ENCODE measurements at regions not wholly inside any gene's neighbourhood (a gene's known extent, or its start where the extent isn't known, plus 50 kb on each side); places are given as distances from the start of the nearest gene placed in this dataset.

- no CpG with 5 or more reads among the region's 6 CpGs for WGBS (ENCODE audit: insufficient coverage)
- Histone ChIP-seq H3K9me3 (no peaks in the 10 kb centered on the region), H3K27ac (ENCODE audit: low read length) (no peak overlapping the region), H3K36me3 (ENCODE audit: control insufficient read depth in 2 of 2, extremely low read depth in 1 of 2, insufficient read depth in 1 of 2, low read length in 1 of 2) (no peaks in the 10 kb centered on the region), H3K4me3 (ENCODE audit: control insufficient read depth in 1 of 2, extremely low read depth in 1 of 2, low read length in 1 of 2) (no peak overlapping the region), H3K4me1 (ENCODE audit: control insufficient read depth in 1 of 2, extremely low read depth in 1 of 2, insufficient read depth in 2 of 2, low read length in 2 of 2) (no peaks in the 10 kb centered on the region), H3K27me3 (replicated peaks in 1 of 2; ENCODE audit: control insufficient read depth in 2 of 2, extremely low read depth in 1 of 2, insufficient read depth in 2 of 2, low read length in 1 of 2) (no peaks in the 10 kb centered on the region)
- Mint-ChIP-seq H3K27ac (no peak overlapping the region), H3K4me3 (no peak overlapping the region), H3K27me3 (no peaks in the 10 kb centered on the region), H3K36me3 (no peaks in the 10 kb centered on the region), H3K4me1 (no peaks in the 10 kb centered on the region), H3K9me3 (peaks cover 0 to 11% (median 3%) of the 10 kb centered on the region in 3 donors)
- ATAC-seq (replicated peaks in 1 of 4) (no peak), DNase-seq (no peak)
- ChIA-PET POLR2A (no interaction called here), CTCF (no interaction called here)
Measured at GRCh38 chr4:23125118-23125517, 432.4 kb downstream of the GBA3 start.

GRCh38 chr4:23122666-23123400 lies 430.1 kb downstream of the GBA3 start:
- no peaks in the 10 kb centered on the region for H3K9me3 ChIP-seq
- H3K4me1 ChIP-seq (ENCODE audit: control insufficient read depth in 1 of 2, extremely low read depth in 1 of 2, insufficient read depth in 2 of 2, low read length in 2 of 2): no peaks in the 10 kb centered on the region
- DNase-seq (no peak), ATAC-seq (replicated peaks in 1 of 4) (no peak)
- CTCF ChIA-PET: interaction anchor here in 1 of 2 donors (0.6 kb wide), 1 partner anchor 18 kb away, joined by 3 read pairs; no protein-coding TSS in a partner anchor
- Mint-ChIP-seq H3K9me3 (peaks cover 0 to 11% (median 5%) of the 10 kb centered on the region in 3 donors), H3K4me3 (no peak overlapping the region), H3K36me3 (no peaks in the 10 kb centered on the region), H3K27ac (no peak overlapping the region), H3K4me1 (no peaks in the 10 kb centered on the region), H3K27me3 (no peaks in the 10 kb centered on the region)
- no peak overlapping the region for H3K27ac ChIP-seq (ENCODE audit: low read length)
- POLR2A ChIA-PET: no interaction called here
- H3K36me3 ChIP-seq (ENCODE audit: control insufficient read depth in 2 of 2, extremely low read depth in 1 of 2, insufficient read depth in 1 of 2, low read length in 1 of 2): no peaks in the 10 kb centered on the region
- H3K27me3 ChIP-seq (replicated peaks in 1 of 2; ENCODE audit: control insufficient read depth in 2 of 2, extremely low read depth in 1 of 2, insufficient read depth in 2 of 2, low read length in 1 of 2): no peaks in the 10 kb centered on the region
- 100% methylated on average over 1 of the region's 2 CpGs for WGBS (ENCODE audit: insufficient coverage)
- H3K4me3 ChIP-seq (ENCODE audit: control insufficient read depth in 1 of 2, extremely low read depth in 1 of 2, low read length in 1 of 2): no peak overlapping the region

- ChIA-PET POLR2A (no interaction called here), CTCF (no interaction called here)
- DNase-seq (no peak), ATAC-seq (replicated peaks in 1 of 4) (no peak)
- H3K27me3 Mint-ChIP-seq: no peaks in the 10 kb centered on the region
- H3K27ac Mint-ChIP-seq: no peak overlapping the region
- no peak overlapping the region for H3K27ac ChIP-seq (ENCODE audit: low read length)
- no peaks in the 10 kb centered on the region for H3K27me3 ChIP-seq (replicated peaks in 1 of 2; ENCODE audit: control insufficient read depth in 2 of 2, extremely low read depth in 1 of 2, insufficient read depth in 2 of 2, low read length in 1 of 2)
- 77% methylated on average over 1 of the region's 3 CpGs for WGBS (ENCODE audit: insufficient coverage)
- no peaks in the 10 kb centered on the region for H3K4me1 ChIP-seq (ENCODE audit: control insufficient read depth in 1 of 2, extremely low read depth in 1 of 2, insufficient read depth in 2 of 2, low read length in 2 of 2)
- no peak overlapping the region for H3K4me3 ChIP-seq (ENCODE audit: control insufficient read depth in 1 of 2, extremely low read depth in 1 of 2, low read length in 1 of 2)
- no peaks in the 10 kb centered on the region for H3K36me3 Mint-ChIP-seq
- no peaks in the 10 kb centered on the region for H3K36me3 ChIP-seq (ENCODE audit: control insufficient read depth in 2 of 2, extremely low read depth in 1 of 2, insufficient read depth in 1 of 2, low read length in 1 of 2)
- peaks cover 4 to 6% (median 5%) of the 10 kb centered on the region in 3 donors for H3K9me3 Mint-ChIP-seq
- H3K4me1 Mint-ChIP-seq: no peaks in the 10 kb centered on the region
- H3K4me3 Mint-ChIP-seq: no peak overlapping the region
- no peaks in the 10 kb centered on the region for H3K9me3 ChIP-seq
Measured at GRCh38 chr4:23120374-23120773, 427.6 kb downstream of the GBA3 start.

- no peak for ATAC-seq (replicated peaks in 1 of 4)
- Histone ChIP-seq H3K36me3 (ENCODE audit: control insufficient read depth in 2 of 2, extremely low read depth in 1 of 2, insufficient read depth in 1 of 2, low read length in 1 of 2) (no peaks in the 10 kb centered on the region), H3K4me1 (ENCODE audit: control insufficient read depth in 1 of 2, extremely low read depth in 1 of 2, insufficient read depth in 2 of 2, low read length in 2 of 2) (no peaks in the 10 kb centered on the region), H3K27me3 (replicated peaks in 1 of 2; ENCODE audit: control insufficient read depth in 2 of 2, extremely low read depth in 1 of 2, insufficient read depth in 2 of 2, low read length in 1 of 2) (no peaks in the 10 kb centered on the region), H3K4me3 (ENCODE audit: control insufficient read depth in 1 of 2, extremely low read depth in 1 of 2, low read length in 1 of 2) (no peak overlapping the region), H3K9me3 (no peaks in the 10 kb centered on the region), H3K27ac (ENCODE audit: low read length) (no peak overlapping the region)
- ChIA-PET CTCF (interaction anchor here in 1 of 2 donors (0.6 kb wide), 1 partner anchor 19 kb away, joined by 3 read pairs; no protein-coding TSS in a partner anchor), POLR2A (interaction anchor here in 1 of 2 donors (0.6 kb wide), 1 partner anchor 62 kb away, joined by 4 read pairs; no protein-coding TSS in a partner anchor)
- Mint-ChIP-seq H3K9me3 (peaks cover 0 to 6% (median 4%) of the 10 kb centered on the region in 3 donors), H3K27me3 (no peaks in the 10 kb centered on the region), H3K36me3 (no peaks in the 10 kb centered on the region), H3K4me3 (no peak overlapping the region), H3K27ac (no peak overlapping the region), H3K4me1 (no peaks in the 10 kb centered on the region)
- no peak for DNase-seq
- WGBS (ENCODE audit: insufficient coverage): no CpG with 5 or more reads among the region's 1 CpG
Measured at GRCh38 chr4:23117826-23118225, 425.1 kb downstream of the GBA3 start.

GRCh38 chr4:23114538-23114937 lies 421.8 kb downstream of the GBA3 start:
- no peaks in the 10 kb centered on the region for H3K27me3 ChIP-seq (replicated peaks in 1 of 2; ENCODE audit: control insufficient read depth in 2 of 2, extremely low read depth in 1 of 2, insufficient read depth in 2 of 2, low read length in 1 of 2)
- no peak overlapping the region for H3K4me3 Mint-ChIP-seq
- H3K27ac Mint-ChIP-seq: no peak overlapping the region
- H3K27ac ChIP-seq (ENCODE audit: low read length): no peak overlapping the region
- POLR2A ChIA-PET: interaction anchor here in 1 of 2 donors (0.6 kb wide), 1 partner anchor 10 kb away, joined by 3 read pairs; no protein-coding TSS in a partner anchor
- ATAC-seq (replicated peaks in 1 of 4): no peak
- H3K4me1 ChIP-seq (ENCODE audit: control insufficient read depth in 1 of 2, extremely low read depth in 1 of 2, insufficient read depth in 2 of 2, low read length in 2 of 2): no peaks in the 10 kb centered on the region
- no peaks in the 10 kb centered on the region for H3K36me3 ChIP-seq (ENCODE audit: control insufficient read depth in 2 of 2, extremely low read depth in 1 of 2, insufficient read depth in 1 of 2, low read length in 1 of 2)
- no peaks in the 10 kb centered on the region for H3K4me1 Mint-ChIP-seq
- H3K9me3 ChIP-seq: no peaks in the 10 kb centered on the region
- no peak for DNase-seq
- peaks cover 0 to 6% (median 4%) of the 10 kb centered on the region in 3 donors for H3K9me3 Mint-ChIP-seq
- no peak overlapping the region for H3K4me3 ChIP-seq (ENCODE audit: control insufficient read depth in 1 of 2, extremely low read depth in 1 of 2, low read length in 1 of 2)
- no CpG with 5 or more reads among the region's 1 CpG for WGBS (ENCODE audit: insufficient coverage)
- H3K27me3 Mint-ChIP-seq: no peaks in the 10 kb centered on the region
- CTCF ChIA-PET: no interaction called here
- H3K36me3 Mint-ChIP-seq: no peaks in the 10 kb centered on the region

GRCh38 chr4:23113104-23113503 lies 420.4 kb downstream of the GBA3 start:
- WGBS (ENCODE audit: insufficient coverage): no CpG with 5 or more reads among the region's 2 CpGs
- Histone ChIP-seq H3K27ac (ENCODE audit: low read length) (no peak overlapping the region), H3K4me3 (ENCODE audit: control insufficient read depth in 1 of 2, extremely low read depth in 1 of 2, low read length in 1 of 2) (no peak overlapping the region), H3K9me3 (no peaks in the 10 kb centered on the region), H3K27me3 (replicated peaks in 1 of 2; ENCODE audit: control insufficient read depth in 2 of 2, extremely low read depth in 1 of 2, insufficient read depth in 2 of 2, low read length in 1 of 2) (no peaks in the 10 kb centered on the region), H3K36me3 (ENCODE audit: control insufficient read depth in 2 of 2, extremely low read depth in 1 of 2, insufficient read depth in 1 of 2, low read length in 1 of 2) (no peaks in the 10 kb centered on the region), H3K4me1 (ENCODE audit: control insufficient read depth in 1 of 2, extremely low read depth in 1 of 2, insufficient read depth in 2 of 2, low read length in 2 of 2) (no peaks in the 10 kb centered on the region)
- H3K36me3 Mint-ChIP-seq: no peaks in the 10 kb centered on the region
- no peaks in the 10 kb centered on the region for H3K27me3 Mint-ChIP-seq
- POLR2A ChIA-PET: no interaction called here
- no peaks in the 10 kb centered on the region for H3K4me1 Mint-ChIP-seq
- H3K4me3 Mint-ChIP-seq: no peak overlapping the region
- DNase-seq (no peak), ATAC-seq (replicated peaks in 1 of 4) (no peak)
- no peak overlapping the region for H3K27ac Mint-ChIP-seq
- CTCF ChIA-PET: no interaction called here
- peaks cover 0 to 6% (median 4%) of the 10 kb centered on the region in 3 donors for H3K9me3 Mint-ChIP-seq
